Progenitor cell of endocrine pancreas (in vitro differentiated cells): ENCODE measurements at regions not wholly inside any gene's neighbourhood (a gene's known extent, or its start where the extent isn't known, plus 50 kb on each side); places are given as distances from the start of the nearest gene placed in this dataset.

Experiments used
- DNase-seq: peaks from one replicate; pipeline ENCODE4 v3.0.0; 2021; ENCODE audit warnings: low spot score; ENCODE audit not compliant: unreplicated experiment
- H3K27ac Mint-ChIP-seq: 2 replicates; pipeline ENCODE4 v1.8.0; 2021; ENCODE audit warnings: mild to moderate bottlenecking, moderate library complexity, mixed read lengths
- H3K27me3 Mint-ChIP-seq: 2 replicates; pipeline ENCODE4 v1.8.0; 2021; ENCODE audit warnings: mixed read lengths
- H3K36me3 Mint-ChIP-seq: 2 replicates; pipeline ENCODE4 v1.8.0; 2022; ENCODE audit warnings: mixed read lengths; ENCODE audit not compliant: insufficient read depth
- H3K4me1 Mint-ChIP-seq: 2 replicates; pipeline ENCODE4 v1.8.0; 2021; ENCODE audit warnings: low read depth, mixed read lengths
- H3K4me3 Mint-ChIP-seq: 2 replicates; pipeline ENCODE4 v1.8.0; 2021; ENCODE audit warnings: low read depth, mild to moderate bottlenecking, moderate library complexity, mixed read lengths
- H3K9me3 Mint-ChIP-seq: 2 replicates; pipeline ENCODE4 v1.8.0; 2021; ENCODE audit warnings: low read depth, mixed read lengths
- CTCF ChIP-seq: fragments of 200-600 bp; sonication (generic); IDR thresholded peaks from one replicate; pipeline ENCODE4 v1.5.0; 2021; ENCODE audit warnings: antibody characterized with exemption, mild to moderate bottlenecking; ENCODE audit not compliant: unreplicated experiment

GRCh38 chr19:22545751-22546150 is 88.4 kb upstream of the ZNF492 start:
- no peak for DNase-seq
- Mint-ChIP-seq H3K4me1 (no peaks in the 10 kb centered on the region), H3K9me3 (peaks cover 58% of the 10 kb centered on the region), H3K36me3 (peaks cover 8% of the 10 kb centered on the region), H3K27ac (no peak overlapping the region), H3K4me3 (no peak overlapping the region), H3K27me3 (no peaks in the 10 kb centered on the region)
- no peak for TF ChIP-seq CTCF

DNA sequence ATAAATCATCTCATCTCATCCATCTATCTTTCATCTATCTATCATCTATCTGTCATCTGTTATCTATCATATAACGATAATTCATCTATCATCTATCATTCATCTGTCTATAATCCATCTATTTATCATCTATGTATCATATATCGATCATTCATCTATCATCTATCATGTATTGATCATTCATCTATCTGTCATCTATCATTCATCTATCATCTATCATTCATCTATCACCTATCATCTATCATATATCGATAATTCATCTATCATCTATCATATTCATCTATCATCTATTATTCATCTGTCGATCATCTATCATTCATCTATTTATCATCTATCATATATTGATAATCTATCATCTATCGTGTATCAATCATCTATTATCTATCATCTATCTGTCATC is 100.4 kb upstream of the ZNF492 start:
- peaks cover 5% of the 10 kb centered on the region for H3K36me3 Mint-ChIP-seq
- no peak for TF ChIP-seq CTCF
- DNase-seq, result no peak
- H3K27me3 Mint-ChIP-seq, result no peaks in the 10 kb centered on the region
- H3K4me1 Mint-ChIP-seq, result no peaks in the 10 kb centered on the region
- no peak overlapping the region for H3K27ac Mint-ChIP-seq
- no peak overlapping the region for H3K4me3 Mint-ChIP-seq
- peaks cover 48% of the 10 kb centered on the region for H3K9me3 Mint-ChIP-seq

- Mint-ChIP-seq H3K36me3 (peaks cover 5% of the 10 kb centered on the region), H3K4me3 (no peak overlapping the region), H3K4me1 (no peaks in the 10 kb centered on the region), H3K27me3 (no peaks in the 10 kb centered on the region), H3K9me3 (peaks cover 49% of the 10 kb centered on the region), H3K27ac (no peak overlapping the region)
- TF ChIP-seq CTCF, result no peak
- no peak for DNase-seq
Measured at GRCh38 chr19:22532388-22533300, 101.5 kb upstream of the ZNF492 start.

DNA sequence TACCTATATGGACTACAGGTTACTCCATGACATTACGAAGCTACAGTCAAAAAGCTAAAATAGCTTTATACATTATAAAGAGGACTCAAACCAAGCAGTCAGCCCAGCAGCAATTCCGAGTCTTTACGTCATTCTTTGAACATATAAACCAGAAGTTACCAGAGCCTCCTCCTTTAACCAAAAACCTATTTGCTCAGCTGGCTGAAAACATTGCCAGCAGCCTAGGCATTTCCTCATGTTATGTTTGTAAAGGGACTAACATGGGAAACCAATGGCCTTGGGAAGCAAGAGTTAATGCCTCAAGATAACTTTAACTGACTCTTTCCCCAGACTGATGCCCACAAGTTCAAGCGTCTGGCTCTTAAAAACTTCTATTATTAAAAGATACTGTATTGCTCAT is 104.1 kb upstream of the ZNF492 start:
- H3K27me3 Mint-ChIP-seq, result no peaks in the 10 kb centered on the region
- no peak overlapping the region for H3K4me3 Mint-ChIP-seq
- peaks cover 45% of the 10 kb centered on the region for H3K9me3 Mint-ChIP-seq
- no peak for TF ChIP-seq CTCF
- H3K4me1 Mint-ChIP-seq, result no peaks in the 10 kb centered on the region
- H3K27ac Mint-ChIP-seq, result no peak overlapping the region
- peaks cover 5% of the 10 kb centered on the region for H3K36me3 Mint-ChIP-seq
- no peak for DNase-seq

- H3K4me3 Mint-ChIP-seq, result no peak overlapping the region
- no peaks in the 10 kb centered on the region for H3K27me3 Mint-ChIP-seq
- DNase-seq, result no peak
- TF ChIP-seq CTCF, result no peak
- H3K27ac Mint-ChIP-seq, result no peak overlapping the region
- peaks cover 42% of the 10 kb centered on the region for H3K9me3 Mint-ChIP-seq
- H3K36me3 Mint-ChIP-seq, result peaks cover 5% of the 10 kb centered on the region
- H3K4me1 Mint-ChIP-seq, result no peaks in the 10 kb centered on the region
Measured at GRCh38 chr19:22528956-22529355, 105.2 kb upstream of the ZNF492 start.
